Gastrocnemius medialis (tissue), 4 donors: ENCODE measurements at regions not wholly inside any gene's neighbourhood (a gene's known extent, or its start where the extent isn't known, plus 50 kb on each side); places are given as distances from the start of the nearest gene placed in this dataset.

Experiments used
- POLR2A ChIP-seq, 2 donors: fragments of 450-650 bp; IDR thresholded peaks; one replicate each; pipeline ENCODE4 v1.6.1; 2017; ENCODE audit warnings: antibody characterized with exemption in 2 of 2, mild to moderate bottlenecking in 2 of 2, moderate library complexity in 2 of 2
- TF ChIP-seq, protein P1 (sequence below), 5 experiments: fragments of 450-650 bp in 3 of 5; fragments of 200-600 bp in 2 of 5; sonication (generic) in 2 of 5; IDR thresholded peaks in 4 of 5; conservative IDR thresholded peaks in 1 of 5; 1 replicate in 4 of 5; 2 replicates in 1 of 5; pipeline ENCODE4 v1.5.1; 2016 to 2019; ENCODE audit warnings: antibody characterized with exemption in 5 of 5, mild to moderate bottlenecking in 3 of 5, moderate library complexity in 3 of 5

DNA sequence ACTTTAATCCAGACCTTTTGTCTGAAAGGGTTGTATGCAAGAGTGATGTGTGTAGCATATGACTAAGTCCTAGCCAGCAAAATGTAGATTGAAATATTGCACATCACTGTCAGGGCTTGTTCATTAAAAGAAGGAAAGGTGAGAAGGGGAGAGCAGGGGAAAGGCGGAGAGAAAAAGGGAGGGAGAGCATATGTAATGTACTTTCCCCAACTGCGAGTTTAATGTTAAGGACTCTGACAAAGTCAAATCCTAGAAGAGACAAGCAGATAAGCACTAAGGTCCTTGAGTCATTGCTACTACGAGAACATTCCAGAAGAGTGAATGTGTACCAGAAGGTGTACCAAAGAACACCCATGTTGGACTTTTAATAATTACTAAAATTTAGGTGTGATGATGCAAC is 1336.7 kb downstream of the NSUN3 start:
- TF ChIP-seq, protein P1, sequence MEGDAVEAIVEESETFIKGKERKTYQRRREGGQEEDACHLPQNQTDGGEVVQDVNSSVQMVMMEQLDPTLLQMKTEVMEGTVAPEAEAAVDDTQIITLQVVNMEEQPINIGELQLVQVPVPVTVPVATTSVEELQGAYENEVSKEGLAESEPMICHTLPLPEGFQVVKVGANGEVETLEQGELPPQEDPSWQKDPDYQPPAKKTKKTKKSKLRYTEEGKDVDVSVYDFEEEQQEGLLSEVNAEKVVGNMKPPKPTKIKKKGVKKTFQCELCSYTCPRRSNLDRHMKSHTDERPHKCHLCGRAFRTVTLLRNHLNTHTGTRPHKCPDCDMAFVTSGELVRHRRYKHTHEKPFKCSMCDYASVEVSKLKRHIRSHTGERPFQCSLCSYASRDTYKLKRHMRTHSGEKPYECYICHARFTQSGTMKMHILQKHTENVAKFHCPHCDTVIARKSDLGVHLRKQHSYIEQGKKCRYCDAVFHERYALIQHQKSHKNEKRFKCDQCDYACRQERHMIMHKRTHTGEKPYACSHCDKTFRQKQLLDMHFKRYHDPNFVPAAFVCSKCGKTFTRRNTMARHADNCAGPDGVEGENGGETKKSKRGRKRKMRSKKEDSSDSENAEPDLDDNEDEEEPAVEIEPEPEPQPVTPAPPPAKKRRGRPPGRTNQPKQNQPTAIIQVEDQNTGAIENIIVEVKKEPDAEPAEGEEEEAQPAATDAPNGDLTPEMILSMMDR (IDR thresholded peaks at IDR 0.05 in 4 of 5, conservative IDR thresholded peaks at IDR 0.05 in 1 of 5) = no peak
- TF ChIP-seq POLR2A (IDR thresholded peaks at IDR 0.05) = no peak
